H9 (cell line): ENCODE measurements at regions not wholly inside any gene's neighbourhood (a gene's known extent, or its start where the extent isn't known, plus 50 kb on each side); places are given as distances from the start of the nearest gene placed in this dataset.

Experiments
- DNase-seq: peaks from one replicate; pipeline ENCODE4 v3.0.0-alpha.2; 2017
- H2AFZ ChIP-seq: one replicate; pipeline ENCODE4 v1.6.1; 2013; ENCODE audit warnings: mild to moderate bottlenecking, low read length, control low read depth, moderate library complexity
- H2AK5ac ChIP-seq: 2 replicates; pipeline ENCODE4 v1.6.1; 2013; ENCODE audit warnings: low read length, control low read depth, mixed read lengths; ENCODE audit not compliant: insufficient read length
- H2BK120ac ChIP-seq: one replicate; pipeline ENCODE4 v1.6.1; 2013; ENCODE audit warnings: low read depth, mild to moderate bottlenecking, low read length, control low read depth, inconsistent platforms; ENCODE audit not compliant: poor library complexity, severe bottlenecking
- H2BK12ac ChIP-seq: 2 replicates; pipeline ENCODE4 v1.6.1; 2013; ENCODE audit warnings: low read length, control low read depth, mixed read lengths, low read depth; ENCODE audit not compliant: insufficient read length
- H2BK15ac ChIP-seq: 2 replicates; pipeline ENCODE4 v1.6.1; 2013; ENCODE audit warnings: low read depth, low read length, control low read depth
- H2BK20ac ChIP-seq: one replicate; pipeline ENCODE4 v1.6.1; 2013; ENCODE audit warnings: low read depth, mild to moderate bottlenecking, low read length, control low read depth, inconsistent platforms; ENCODE audit not compliant: poor library complexity, severe bottlenecking
- H2BK5ac ChIP-seq: 2 replicates; pipeline ENCODE4 v1.6.1; 2013; ENCODE audit warnings: low read length, control low read depth, mixed read lengths; ENCODE audit not compliant: insufficient read length
- H3K14ac ChIP-seq: 2 replicates; pipeline ENCODE4 v1.6.1; 2013; ENCODE audit warnings: low read length, control low read depth; ENCODE audit not compliant: insufficient read depth
- H3K18ac ChIP-seq: 2 replicates; pipeline ENCODE4 v1.6.1; 2013; ENCODE audit warnings: low read depth, mild to moderate bottlenecking, mixed read lengths, low read length, control low read depth; ENCODE audit not compliant: insufficient read length
- H3K23ac ChIP-seq: 2 replicates; pipeline ENCODE4 v1.6.1; 2013; ENCODE audit warnings: low read length, control low read depth, mixed read lengths, low read depth; ENCODE audit not compliant: insufficient read length
- H3K23me2 ChIP-seq: 2 replicates; pipeline ENCODE4 v1.6.1; 2013; ENCODE audit warnings: low read depth, mild to moderate bottlenecking, mixed read lengths, low read length, control low read depth; ENCODE audit not compliant: insufficient read length, poor library complexity, severe bottlenecking
- H3K27ac ChIP-seq: 2 replicates; pipeline ENCODE4 v1.5.1; 2013; ENCODE audit warnings: low read length, control low read depth, mixed read lengths, low read depth; ENCODE audit not compliant: insufficient read length
- H3K27me3 ChIP-seq: 2 replicates; pipeline ENCODE4 v1.6.1; 2013; ENCODE audit warnings: low read length, control low read depth, inconsistent platforms; ENCODE audit not compliant: insufficient read depth
- H3K4ac ChIP-seq: 2 replicates; pipeline ENCODE4 v1.6.1; 2013; ENCODE audit warnings: low read depth, mild to moderate bottlenecking, control low read depth, inconsistent platforms, low read length, moderate library complexity
- H3K4me1 ChIP-seq: 2 replicates; pipeline ENCODE4 v1.6.1; 2013; ENCODE audit warnings: low read length, control low read depth, inconsistent platforms; ENCODE audit not compliant: insufficient read depth
- H3K4me2 ChIP-seq: 2 replicates; pipeline ENCODE4 v1.6.1; 2013; ENCODE audit warnings: low read length, control low read depth, mixed read lengths; ENCODE audit not compliant: insufficient read length, insufficient read depth
- H3K56ac ChIP-seq: 2 replicates; pipeline ENCODE4 v1.6.1; 2013; ENCODE audit warnings: low read depth, mild to moderate bottlenecking, mixed read lengths, low read length, control low read depth; ENCODE audit not compliant: insufficient read length
- H3K79me1 ChIP-seq: 2 replicates; pipeline ENCODE4 v1.6.1; 2013; ENCODE audit warnings: low read depth, mild to moderate bottlenecking, moderate library complexity, low read length, control low read depth, inconsistent platforms; ENCODE audit not compliant: insufficient read depth, poor library complexity, severe bottlenecking
- H3K79me2 ChIP-seq: 2 replicates; pipeline ENCODE4 v1.6.1; 2013; ENCODE audit warnings: low read length, control low read depth, inconsistent platforms; ENCODE audit not compliant: insufficient read depth
- H3K9ac ChIP-seq: 2 replicates; pipeline ENCODE4 v1.6.1; 2013; ENCODE audit warnings: low read length, control low read depth, mixed read lengths; ENCODE audit not compliant: insufficient read length; ENCODE audit errors: extremely low read depth
- H3K9me3 ChIP-seq: one replicate; pipeline ENCODE4 v1.6.1; 2013; ENCODE audit warnings: low read depth, low read length, inconsistent platforms; ENCODE audit not compliant: control insufficient read depth
- H3T11ph ChIP-seq: one replicate; pipeline ENCODE4 v1.6.1; 2013; ENCODE audit warnings: mild to moderate bottlenecking, low read length, control low read depth, inconsistent platforms
- H4K20me1 ChIP-seq: one replicate; pipeline ENCODE4 v1.6.1; 2013; ENCODE audit not compliant: control insufficient read depth, insufficient read length, insufficient read depth
- H4K5ac ChIP-seq: 2 replicates; pipeline ENCODE4 v1.6.1; 2013; ENCODE audit warnings: low read depth, mild to moderate bottlenecking, mixed read lengths, low read length, control low read depth; ENCODE audit not compliant: insufficient read length
- H4K8ac ChIP-seq: replicated peaks from 2 replicates; pipeline ENCODE4 v1.6.1; 2013; ENCODE audit warnings: low read length, control low read depth, mixed read lengths, low read depth; ENCODE audit not compliant: insufficient read length
- H4K91ac ChIP-seq: 2 replicates; pipeline ENCODE4 v1.6.1; 2013; ENCODE audit warnings: low read depth, mild to moderate bottlenecking, moderate library complexity, mixed read lengths, low read length, control low read depth; ENCODE audit not compliant: insufficient read length
- H3K27ac Mint-ChIP-seq, 3 experiments: 2 replicates in 2 of 3; 3 replicates in 1 of 3; pipeline ENCODE4 v1.8.0; 2020 to 2021; ENCODE audit warnings: mixed read lengths in 3 of 3, mild to moderate bottlenecking in 1 of 3, moderate library complexity in 1 of 3
- H3K27me3 Mint-ChIP-seq: 2 replicates; pipeline ENCODE4 v1.8.0; 2021; ENCODE audit warnings: low read depth, mild to moderate bottlenecking, moderate library complexity, mixed read lengths
- H3K36me3 Mint-ChIP-seq, 3 experiments: 2 replicates in 2 of 3; 3 replicates in 1 of 3; pipeline ENCODE4 v1.8.0; 2020 to 2021; ENCODE audit warnings: low read depth in 3 of 3, mixed read lengths in 3 of 3; ENCODE audit not compliant: insufficient read depth in 1 of 3
- H3K4me1 Mint-ChIP-seq, 2 experiments: 2 replicates each; pipeline ENCODE4 v1.8.0; 2020; ENCODE audit warnings: mixed read lengths in 2 of 2
- H3K4me3 Mint-ChIP-seq, 2 experiments: 2 replicates in 1 of 2; 3 replicates in 1 of 2; pipeline ENCODE4 v1.8.0; 2020 to 2021; ENCODE audit warnings: mild to moderate bottlenecking in 2 of 2, mixed read lengths in 2 of 2, moderate library complexity in 1 of 2
- H3K9me3 Mint-ChIP-seq, 2 experiments: 2 replicates in 1 of 2; 3 replicates in 1 of 2; pipeline ENCODE4 v1.8.0; 2020; ENCODE audit warnings: mild to moderate bottlenecking in 2 of 2, mixed read lengths in 2 of 2, moderate library complexity in 1 of 2
- CTCF ChIP-seq: fragments of 200-600 bp; sonication (generic); conservative IDR thresholded peaks from 3 replicates; pipeline ENCODE4 v1.8.0; 2021; ENCODE audit warnings: antibody characterized with exemption, mild to moderate bottlenecking
- WGBS: extraction: QIAGEN DNeasy Blood & Tissue Kit; methylation state at CpG from one replicate; pipeline ENCODE4 v1.1.7; 2013; ENCODE audit warnings: missing lambda C conversion rate, low lambda C conversion rate, mixed read lengths; ENCODE audit not compliant: insufficient read length; ENCODE audit errors: extremely low coverage; 5-methylcytosine and 5-hydroxymethylcytosine counted together

- Histone ChIP-seq H3K9ac (no peak overlapping the region), H3K79me2 (no peaks in the 10 kb centered on the region), H3K27me3 (no peaks in the 10 kb centered on the region), H3K18ac (no peak overlapping the region), H3T11ph (no peak overlapping the region), H3K27ac (no peak overlapping the region), H2AFZ (no peak overlapping the region), H3K4me1 (no peaks in the 10 kb centered on the region), H3K56ac (no peak overlapping the region), H3K79me1 (no peaks in the 10 kb centered on the region), H3K23me2 (no peaks in the 10 kb centered on the region), H2BK20ac (no peak overlapping the region), H3K23ac (no peak overlapping the region), H4K91ac (no peak overlapping the region), H2BK120ac (no peak overlapping the region), H4K20me1 (no peaks in the 10 kb centered on the region), H3K4ac (no peak overlapping the region), H2BK5ac (no peak overlapping the region), H4K8ac (no peak overlapping the region), H2AK5ac (no peak overlapping the region), H3K14ac (no peak overlapping the region), H2BK15ac (no peak overlapping the region), H2BK12ac (no peak overlapping the region), H3K9me3 (no peaks in the 10 kb centered on the region), H3K4me2 (no peak overlapping the region), H4K5ac (no peak overlapping the region)
- Mint-ChIP-seq H3K27me3 (no peaks in the 10 kb centered on the region), H3K4me1 (peaks cover 9 to 14% of the 10 kb centered on the region in 2 experiments), H3K27ac (no peak overlapping the region), H3K36me3 (peaks cover 22 to 56% (median 24%) of the 10 kb centered on the region in 3 experiments), H3K4me3 (no peak overlapping the region), H3K9me3 (peaks cover 32 to 59% of the 10 kb centered on the region in 2 experiments)
- WGBS, result no CpG with 5 or more reads among the region's 3 CpGs
- DNase-seq, result no peak
- no peak for TF ChIP-seq CTCF
Measured at GRCh38 chr14:83455561-83455960, 1921.9 kb upstream of the SEL1L start.
